Effector CD4-positive, alpha-beta T cell (primary cell): ENCODE measurements at regions not wholly inside any gene's neighbourhood (a gene's known extent, or its start where the extent isn't known, plus 50 kb on each side); places are given as distances from the start of the nearest gene placed in this dataset.

Source experiments
- DNase-seq: peaks from one replicate; pipeline ENCODE4 v3.0.0-alpha.2; 2020

GRCh38 chr9:78808048-78808447 lies 511.1 kb downstream of the PSAT1 start:
- no peak for DNase-seq

GRCh38 chr9:78811622-78812276 lies 514.8 kb downstream of the PSAT1 start:
- no peak for DNase-seq

GRCh38 chr9:78812665-78813064 lies 515.7 kb downstream of the PSAT1 start:
- DNase-seq, result no peak

GRCh38 chr9:78813602-78814180 lies 516.8 kb downstream of the PSAT1 start:
- no peak for DNase-seq

- DNase-seq, result no peak
Observed at GRCh38 chr9:78821126-78821822, 524.3 kb downstream of the PSAT1 start.

GRCh38 chr9:78826527-78826926 lies 529.6 kb downstream of the PSAT1 start:
- DNase-seq, result no peak

- DNase-seq, result no peak
Observed at GRCh38 chr9:78828521-78828920, 531.6 kb downstream of the PSAT1 start.

GRCh38 chr9:78830301-78830700 lies 533.4 kb downstream of the PSAT1 start:
- DNase-seq, result no peak

GRCh38 chr9:78831726-78832125 lies 534.8 kb downstream of the PSAT1 start:
- no peak for DNase-seq

- DNase-seq, result no peak
Observed at GRCh38 chr9:78835928-78836450, 539.1 kb downstream of the PSAT1 start.

- no peak for DNase-seq
Observed at GRCh38 chr9:78839252-78839651, 542.3 kb downstream of the PSAT1 start.

GRCh38 chr9:78848061-78848460 lies 551.1 kb downstream of the PSAT1 start:
- DNase-seq, result no peak

GRCh38 chr9:78856144-78856543 lies 559.2 kb downstream of the PSAT1 start:
- DNase-seq, result no peak

- DNase-seq, result no peak
Observed at GRCh38 chr9:78856781-78857180, 559.9 kb downstream of the PSAT1 start.

GRCh38 chr9:78857373-78858225 lies 560.7 kb downstream of the PSAT1 start:
- no peak for DNase-seq

GRCh38 chr9:78858266-78858665 lies 561.3 kb downstream of the PSAT1 start:
- no peak for DNase-seq

GRCh38 chr9:78860801-78861475 lies 564.0 kb downstream of the PSAT1 start:
- no peak for DNase-seq

GRCh38 chr9:78863531-78863930 lies 566.6 kb downstream of the PSAT1 start:
- no peak for DNase-seq

- no peak for DNase-seq
Observed at GRCh38 chr9:78865737-78866136, 568.8 kb downstream of the PSAT1 start.

- no peak for DNase-seq
Observed at GRCh38 chr9:78866207-78867132, 569.5 kb downstream of the PSAT1 start.

- DNase-seq, result no peak
Observed at GRCh38 chr9:78871086-78871451, 574.1 kb downstream of the PSAT1 start.
